ENCODE measurements at regions not wholly inside any gene's neighbourhood (a gene's known extent, or its start where the extent isn't known, plus 50 kb on each side); places are given as distances from the start of the nearest gene placed in this dataset.

DNA sequence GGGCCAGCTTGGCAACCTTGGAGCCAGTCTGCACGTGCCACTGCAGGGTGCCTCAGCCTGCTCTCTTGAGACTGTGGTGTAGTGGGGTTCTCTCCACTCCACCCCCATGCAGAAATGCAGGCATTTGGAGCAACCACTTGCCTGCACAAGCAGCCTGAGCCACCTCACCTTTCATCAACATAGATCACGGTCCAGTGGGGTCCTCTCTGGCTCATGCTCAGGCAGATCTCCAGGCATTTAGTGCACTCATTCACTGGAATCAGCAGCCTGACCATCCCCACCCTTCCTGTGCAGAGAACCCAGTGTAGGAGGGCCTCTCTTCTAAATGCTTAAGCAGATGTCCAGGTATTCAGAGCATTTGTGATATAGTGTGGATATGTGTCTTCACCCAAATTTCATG is 2330.1 kb downstream of the PCDH9 start:
- TF ChIP-seq, protein P1, sequence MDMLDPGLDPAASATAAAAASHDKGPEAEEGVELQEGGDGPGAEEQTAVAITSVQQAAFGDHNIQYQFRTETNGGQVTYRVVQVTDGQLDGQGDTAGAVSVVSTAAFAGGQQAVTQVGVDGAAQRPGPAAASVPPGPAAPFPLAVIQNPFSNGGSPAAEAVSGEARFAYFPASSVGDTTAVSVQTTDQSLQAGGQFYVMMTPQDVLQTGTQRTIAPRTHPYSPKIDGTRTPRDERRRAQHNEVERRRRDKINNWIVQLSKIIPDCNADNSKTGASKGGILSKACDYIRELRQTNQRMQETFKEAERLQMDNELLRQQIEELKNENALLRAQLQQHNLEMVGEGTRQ (IDR thresholded peaks at IDR 0.05; ENCODE audit: borderline replicate concordance, low read depth, low read length): no peak
- TF ChIP-seq CTCF (IDR thresholded peaks at IDR 0.05 in 2 of 3, conservative IDR thresholded peaks at IDR 0.05 in 1 of 3; ENCODE audit: control insufficient read depth in 2 of 3, extremely low read depth in 1 of 3, insufficient read depth in 1 of 3, low read depth in 3 of 3, low read length in 3 of 3): no peak
- no peak for TF ChIP-seq ZNF207 (IDR thresholded peaks at IDR 0.05; ENCODE audit: borderline replicate concordance)
- no peak for TF ChIP-seq POLR2A (IDR thresholded peaks at IDR 0.05; ENCODE audit: low read depth, low read length)
- TF ChIP-seq MYC (IDR thresholded peaks at IDR 0.05; ENCODE audit: insufficient read depth, insufficient read length, insufficient replicate concordance, low read length, severe bottlenecking): no peak
